ENCODE measurements at regions not wholly inside any gene's neighbourhood (a gene's known extent, or its start where the extent isn't known, plus 50 kb on each side); places are given as distances from the start of the nearest gene placed in this dataset.
A peak's percentile ranks its signal among the peaks of the same experiment; 100 is the strongest.

GRCh38 chr17:33642002-33642401, 348.9 kb upstream of the ASIC2 start:
- no peaks in the 10 kb centered on the region for H3K4me1 ChIP-seq (ENCODE audit: control insufficient read depth in 4 of 4, insufficient read depth in 4 of 4, low read length in 3 of 4)
- H3K27me3 ChIP-seq (ENCODE audit: control insufficient read depth in 4 of 4, insufficient read depth in 4 of 4, low read length in 3 of 4), result peaks cover 0 to 5% (median 2%) of the 10 kb centered on the region in 4 donors
- no peak overlapping the region for H3K4me3 ChIP-seq (ENCODE audit: low read depth in 1 of 3, low read length in 3 of 3)
- TF ChIP-seq EGR1 (IDR thresholded peaks at IDR 0.05; ENCODE audit: low read depth in 2 of 2) (no peak), FOXA1 (IDR thresholded peaks at IDR 0.05) (no peak), HNF4A (conservative IDR thresholded peaks at IDR 0.05) (no peak), JUND (IDR thresholded peaks at IDR 0.05) (no peak)
- no peak for DNase-seq (ENCODE audit: low spot score)
- no peak overlapping the region for H3K27ac ChIP-seq (ENCODE audit: low read depth in 1 of 2, low read length in 2 of 2)
- WGBS, result 8% methylated on average over 1 of the region's 1 CpG
- no peak overlapping the region for H3K9ac ChIP-seq (ENCODE audit: low read depth in 1 of 2, low read length in 2 of 2)
- no peaks in the 10 kb centered on the region for H3K36me3 ChIP-seq (ENCODE audit: control insufficient read depth in 4 of 4, insufficient read depth in 3 of 4, low read depth in 1 of 4, low read length in 3 of 4)
- H3K9me3 ChIP-seq (ENCODE audit: control insufficient read depth in 4 of 4, low read length in 3 of 4), result no peaks in the 10 kb centered on the region

GRCh38 chr17:33647956-33648355, 354.9 kb upstream of the ASIC2 start:
- H3K4me3 ChIP-seq (ENCODE audit: low read depth in 1 of 3, low read length in 3 of 3), result no peak overlapping the region
- DNase-seq (ENCODE audit: low spot score), result no peak
- H3K27me3 ChIP-seq (ENCODE audit: control insufficient read depth in 4 of 4, insufficient read depth in 4 of 4, low read length in 3 of 4), result peaks cover 0 to 10% (median 5%) of the 10 kb centered on the region in 4 donors
- H3K36me3 ChIP-seq (ENCODE audit: control insufficient read depth in 4 of 4, insufficient read depth in 3 of 4, low read depth in 1 of 4, low read length in 3 of 4), result no peaks in the 10 kb centered on the region
- no peaks in the 10 kb centered on the region for H3K9me3 ChIP-seq (ENCODE audit: control insufficient read depth in 4 of 4, low read length in 3 of 4)
- H3K9ac ChIP-seq (ENCODE audit: low read depth in 1 of 2, low read length in 2 of 2), result no peak overlapping the region
- no peaks in the 10 kb centered on the region for H3K4me1 ChIP-seq (ENCODE audit: control insufficient read depth in 4 of 4, insufficient read depth in 4 of 4, low read length in 3 of 4)
- H3K27ac ChIP-seq (ENCODE audit: low read depth in 1 of 2, low read length in 2 of 2), result no peak overlapping the region
- no peak for TF ChIP-seq HNF4G (IDR thresholded peaks at IDR 0.05)
- peak; percentile 54 for TF ChIP-seq RAD21 (IDR thresholded peaks at IDR 0.05)
- no peak for TF ChIP-seq HNF4A (conservative IDR thresholded peaks at IDR 0.05)
- peak; percentile 24 for TF ChIP-seq CTCF (IDR thresholded peaks at IDR 0.05; ENCODE audit: low read depth, low read length, missing input control)
- 32% methylated on average over 2 of the region's 2 CpGs for WGBS

GRCh38 chr17:33650304-33650703, 357.2 kb upstream of the ASIC2 start:
- no peaks in the 10 kb centered on the region for H3K9me3 ChIP-seq (ENCODE audit: control insufficient read depth in 4 of 4, low read length in 3 of 4)
- H3K27ac ChIP-seq (ENCODE audit: low read depth in 1 of 2, low read length in 2 of 2), result no peak overlapping the region
- TF ChIP-seq NR2F2 (IDR thresholded peaks at IDR 0.05) (no peak), FOXA2 (IDR thresholded peaks at IDR 0.05) (no peak), MAX (IDR thresholded peaks at IDR 0.05) (no peak), YY1 (IDR thresholded peaks at IDR 0.05) (no peak), ATF3 (IDR thresholded peaks at IDR 0.05) (no peak), GABPA (IDR thresholded peaks at IDR 0.05 in 1 of 2, conservative IDR thresholded peaks at IDR 0.05 in 1 of 2) (no peak)
- no peak for DNase-seq (ENCODE audit: low spot score)
- H3K4me3 ChIP-seq (ENCODE audit: low read depth in 1 of 3, low read length in 3 of 3), result no peak overlapping the region
- H3K27me3 ChIP-seq (ENCODE audit: control insufficient read depth in 4 of 4, insufficient read depth in 4 of 4, low read length in 3 of 4), result peaks cover 0 to 10% (median 6%) of the 10 kb centered on the region in 4 donors
- no peaks in the 10 kb centered on the region for H3K4me1 ChIP-seq (ENCODE audit: control insufficient read depth in 4 of 4, insufficient read depth in 4 of 4, low read length in 3 of 4)
- 65% methylated on average over 5 of the region's 5 CpGs for WGBS
- no peak overlapping the region for H3K9ac ChIP-seq (ENCODE audit: low read depth in 1 of 2, low read length in 2 of 2)
- H3K36me3 ChIP-seq (ENCODE audit: control insufficient read depth in 4 of 4, insufficient read depth in 3 of 4, low read depth in 1 of 4, low read length in 3 of 4), result no peaks in the 10 kb centered on the region

- Histone ChIP-seq H3K36me3 (ENCODE audit: control insufficient read depth in 4 of 4, insufficient read depth in 3 of 4, low read depth in 1 of 4, low read length in 3 of 4) (no peaks in the 10 kb centered on the region), H3K27me3 (ENCODE audit: control insufficient read depth in 4 of 4, insufficient read depth in 4 of 4, low read length in 3 of 4) (peaks cover 0 to 10% (median 3%) of the 10 kb centered on the region in 4 donors), H3K9me3 (ENCODE audit: control insufficient read depth in 4 of 4, low read length in 3 of 4) (no peaks in the 10 kb centered on the region), H3K4me3 (ENCODE audit: low read depth in 1 of 3, low read length in 3 of 3) (no peak overlapping the region), H3K9ac (ENCODE audit: low read depth in 1 of 2, low read length in 2 of 2) (no peak overlapping the region), H3K27ac (ENCODE audit: low read depth in 1 of 2, low read length in 2 of 2) (no peak overlapping the region), H3K4me1 (ENCODE audit: control insufficient read depth in 4 of 4, insufficient read depth in 4 of 4, low read length in 3 of 4) (no peaks in the 10 kb centered on the region)
- WGBS, result 77% methylated on average over 3 of the region's 3 CpGs
- no peak for DNase-seq (ENCODE audit: low spot score)
- no peak for TF ChIP-seq EGR1 (IDR thresholded peaks at IDR 0.05; ENCODE audit: low read depth in 2 of 2)
- TF ChIP-seq FOXA1 (IDR thresholded peaks at IDR 0.05), result no peak
- TF ChIP-seq HNF4A (conservative IDR thresholded peaks at IDR 0.05), result no peak
- TF ChIP-seq MAX (IDR thresholded peaks at IDR 0.05), result no peak
- TF ChIP-seq TAF1 (conservative IDR thresholded peaks at IDR 0.05), result no peak
- no peak for TF ChIP-seq HNF4G (IDR thresholded peaks at IDR 0.05)
- TF ChIP-seq ZBTB33 (IDR thresholded peaks at IDR 0.05), result no peak
- TF ChIP-seq ATF3 (IDR thresholded peaks at IDR 0.05), result no peak
- TF ChIP-seq SP1 (IDR thresholded peaks at IDR 0.05), result no peak
Observed at GRCh38 chr17:33651686-33652085, 358.6 kb upstream of the ASIC2 start.

Measured in liver (tissue), 8 donors.